HEK293T (cell line): ENCODE measurements at regions not wholly inside any gene's neighbourhood (a gene's known extent, or its start where the extent isn't known, plus 50 kb on each side); places are given as distances from the start of the nearest gene placed in this dataset.

ENCODE experiments used
- ARNT ChIP-seq: fragments of 450-650 bp; IDR thresholded peaks from 2 replicates; pipeline ENCODE4 v1.6.1; 2017; ENCODE audit warnings: mild to moderate bottlenecking
- BHLHE40 ChIP-seq: fragments of 450-650 bp; IDR thresholded peaks from 2 replicates; pipeline ENCODE4 v1.6.1; 2016; ENCODE audit warnings: mild to moderate bottlenecking, moderate library complexity, borderline replicate concordance
- CTBP1 ChIP-seq: fragments of 450-650 bp; IDR thresholded peaks from 2 replicates; pipeline ENCODE4 v1.6.1; 2016; ENCODE audit warnings: borderline replicate concordance
- FOXA1 ChIP-seq: fragments of 450-650 bp; IDR thresholded peaks from 2 replicates; pipeline ENCODE4 v1.6.1; 2016; ENCODE audit warnings: mild to moderate bottlenecking
- FOXK2 ChIP-seq: fragments of 450-650 bp; IDR thresholded peaks from 2 replicates; pipeline ENCODE4 v1.6.1; 2016; ENCODE audit warnings: mild to moderate bottlenecking
- FOXM1 ChIP-seq: fragments of 450-650 bp; IDR thresholded peaks from 2 replicates; pipeline ENCODE4 v1.6.1; 2017; ENCODE audit warnings: mild to moderate bottlenecking, borderline replicate concordance
- L3MBTL2 ChIP-seq: fragments of 450-650 bp; conservative IDR thresholded peaks from 2 replicates; pipeline ENCODE4 v1.6.1; 2016; ENCODE audit warnings: mild to moderate bottlenecking
- LEF1 ChIP-seq: fragments of 450-650 bp; IDR thresholded peaks from 2 replicates; pipeline ENCODE4 v1.6.1; 2017; ENCODE audit warnings: mild to moderate bottlenecking, borderline replicate concordance
- NFRKB ChIP-seq: fragments of 450-650 bp; IDR thresholded peaks from 2 replicates; pipeline ENCODE4 v1.6.1; 2016; ENCODE audit warnings: mild to moderate bottlenecking, moderate library complexity
- PKNOX1 ChIP-seq: fragments of 450-650 bp; IDR thresholded peaks from 2 replicates; pipeline ENCODE4 v1.6.1; 2016
- SP1 ChIP-seq: fragments of 450-650 bp; IDR thresholded peaks from 2 replicates; pipeline ENCODE4 v1.6.1; 2017
- SUZ12 ChIP-seq: fragments of 450-650 bp; IDR thresholded peaks from 2 replicates; pipeline ENCODE4 v1.6.1; 2016; ENCODE audit warnings: mild to moderate bottlenecking
- TARDBP ChIP-seq: fragments of 450-650 bp; IDR thresholded peaks from 2 replicates; pipeline ENCODE4 v1.6.1; 2016
- ZNF384 ChIP-seq: fragments of 450-650 bp; IDR thresholded peaks from 2 replicates; pipeline ENCODE4 v1.6.1; 2016

- TF ChIP-seq NFRKB (no peak), SP1 (no peak), TARDBP (no peak), FOXK2 (no peak), LEF1 (no peak), BHLHE40 (no peak), PKNOX1 (no peak), SUZ12 (no peak), FOXA1 (no peak), ARNT (no peak), L3MBTL2 (no peak), CTBP1 (no peak), ZNF384 (no peak), FOXM1 (no peak)
Observed at GRCh38 chr1:102089791-102090190, 93.1 kb upstream of the OLFM3 start.
